ENCODE measurements at regions not wholly inside any gene's neighbourhood (a gene's known extent, or its start where the extent isn't known, plus 50 kb on each side); places are given as distances from the start of the nearest gene placed in this dataset.
"Not testable (repeated sequence)": the region's sequence is repeated elsewhere in the genome, so short reads cannot be mapped to it uniquely, and the experiment has no call there.

- Histone ChIP-seq H3K36me3 (ENCODE audit: control insufficient read depth in 4 of 4, insufficient read depth in 3 of 4, low read depth in 1 of 4, low read length in 3 of 4) (no peaks in the 10 kb centered on the region), H3K4me1 (ENCODE audit: control insufficient read depth in 4 of 4, insufficient read depth in 4 of 4, low read length in 3 of 4) (peaks cover 0 to 3% (median 1%) of the 10 kb centered on the region in 4 donors), H3K9ac (ENCODE audit: low read depth in 1 of 2, low read length in 2 of 2) (no peak overlapping the region), H3K27ac (ENCODE audit: low read depth in 1 of 2, low read length in 2 of 2) (no peak overlapping the region), H3K27me3 (ENCODE audit: control insufficient read depth in 4 of 4, insufficient read depth in 4 of 4, low read length in 3 of 4) (no peaks in the 10 kb centered on the region), H3K9me3 (ENCODE audit: control insufficient read depth in 4 of 4, low read length in 3 of 4) (no peaks in the 10 kb centered on the region), H3K4me3 (ENCODE audit: low read depth in 1 of 3, low read length in 3 of 3) (no peak overlapping the region)
- no peak for TF ChIP-seq RAD21 (IDR thresholded peaks at IDR 0.05)
- TF ChIP-seq, protein P1, sequence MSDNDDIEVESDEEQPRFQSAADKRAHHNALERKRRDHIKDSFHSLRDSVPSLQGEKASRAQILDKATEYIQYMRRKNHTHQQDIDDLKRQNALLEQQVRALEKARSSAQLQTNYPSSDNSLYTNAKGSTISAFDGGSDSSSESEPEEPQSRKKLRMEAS (IDR thresholded peaks at IDR 0.05), result no peak
- TF ChIP-seq CTCF (IDR thresholded peaks at IDR 0.05; ENCODE audit: low read depth, low read length, missing input control), result no peak
- TF ChIP-seq RXRA (IDR thresholded peaks at IDR 0.05), result no peak
- TF ChIP-seq SP1 (IDR thresholded peaks at IDR 0.05), result no peak
- no peak for TF ChIP-seq JUND (IDR thresholded peaks at IDR 0.05)
- TF ChIP-seq FOXA2 (IDR thresholded peaks at IDR 0.05), result no peak
- TF ChIP-seq NR2F2 (IDR thresholded peaks at IDR 0.05), result no peak
- no peak for TF ChIP-seq REST (IDR thresholded peaks at IDR 0.05)
- TF ChIP-seq YY1 (IDR thresholded peaks at IDR 0.05), result no peak
- no peak for TF ChIP-seq FOXA1 (IDR thresholded peaks at IDR 0.05)
- no peak for TF ChIP-seq EGR1 (IDR thresholded peaks at IDR 0.05; ENCODE audit: low read depth in 2 of 2)
- WGBS, result 87% methylated on average over 7 of the region's 7 CpGs
- DNase-seq (ENCODE audit: low spot score), result no peak
Observed at GRCh38 chr7:29749701-29750321, 56.5 kb upstream of the WIPF3 start.

DNA sequence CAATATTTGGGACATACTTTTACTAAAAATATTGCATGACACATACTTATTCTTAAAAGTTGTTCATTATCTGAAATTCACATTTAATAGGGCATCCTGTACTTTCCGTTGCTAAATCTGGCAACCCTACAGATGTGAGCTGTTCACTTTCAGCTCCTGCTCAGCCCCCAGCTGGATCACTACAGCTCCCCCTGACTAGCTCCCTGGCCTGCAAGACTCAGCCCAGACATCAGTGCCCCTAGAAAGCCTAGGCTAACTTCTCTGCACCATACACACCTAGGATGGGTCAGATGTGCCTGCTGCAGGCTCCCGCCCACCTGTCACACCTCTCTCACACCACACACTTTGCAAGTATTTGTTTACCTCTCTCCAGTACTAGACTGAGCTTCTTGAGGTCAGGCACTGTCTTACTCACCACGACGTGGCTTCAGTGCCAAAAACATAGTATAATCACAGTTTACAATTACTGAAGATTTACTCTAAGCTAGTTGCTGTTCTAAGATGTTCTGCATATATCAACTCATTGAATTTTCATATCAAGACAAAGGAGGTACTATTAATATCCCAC lies 55.9 kb upstream of the WIPF3 start:
- not testable (repeated sequence) for H3K9me3 ChIP-seq (ENCODE audit: control insufficient read depth in 4 of 4, low read length in 3 of 4); DNase-seq (ENCODE audit: low spot score); H3K9ac ChIP-seq (ENCODE audit: low read depth in 1 of 2, low read length in 2 of 2); H3K27ac ChIP-seq (ENCODE audit: low read depth in 1 of 2, low read length in 2 of 2); H3K4me3 ChIP-seq (ENCODE audit: low read depth in 1 of 3, low read length in 3 of 3); H3K27me3 ChIP-seq (ENCODE audit: control insufficient read depth in 4 of 4, insufficient read depth in 4 of 4, low read length in 3 of 4); H3K4me1 ChIP-seq (ENCODE audit: control insufficient read depth in 4 of 4, insufficient read depth in 4 of 4, low read length in 3 of 4); H3K36me3 ChIP-seq (ENCODE audit: control insufficient read depth in 4 of 4, insufficient read depth in 3 of 4, low read depth in 1 of 4, low read length in 3 of 4)
- 73% methylated on average over 4 of the region's 4 CpGs for WGBS

DNA sequence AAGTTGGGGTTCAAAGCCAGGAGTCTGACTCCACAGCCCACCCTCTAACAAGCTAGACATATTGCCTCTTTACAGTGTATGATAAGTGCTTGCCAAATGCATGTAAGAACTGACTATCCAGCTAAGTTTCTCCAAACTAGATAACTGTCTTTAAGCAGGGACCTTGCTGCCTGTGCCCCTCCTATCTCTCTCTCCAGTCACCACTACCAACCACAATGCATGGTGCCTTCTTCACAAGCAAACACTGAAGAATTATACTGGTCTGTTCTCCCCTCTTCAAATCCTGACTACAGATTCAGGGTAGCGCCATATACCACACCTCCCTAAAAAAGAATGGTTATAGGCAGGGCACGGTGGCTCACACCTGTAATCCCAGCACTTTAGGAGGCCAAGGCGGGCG lies 55.3 kb upstream of the WIPF3 start:
- H3K36me3 ChIP-seq (ENCODE audit: control insufficient read depth in 4 of 4, insufficient read depth in 3 of 4, low read depth in 1 of 4, low read length in 3 of 4); H3K9ac ChIP-seq (ENCODE audit: low read depth in 1 of 2, low read length in 2 of 2); H3K27ac ChIP-seq (ENCODE audit: low read depth in 1 of 2, low read length in 2 of 2); DNase-seq (ENCODE audit: low spot score); H3K4me3 ChIP-seq (ENCODE audit: low read depth in 1 of 3, low read length in 3 of 3); H3K9me3 ChIP-seq (ENCODE audit: control insufficient read depth in 4 of 4, low read length in 3 of 4); H3K27me3 ChIP-seq (ENCODE audit: control insufficient read depth in 4 of 4, insufficient read depth in 4 of 4, low read length in 3 of 4); H3K4me1 ChIP-seq (ENCODE audit: control insufficient read depth in 4 of 4, insufficient read depth in 4 of 4, low read length in 3 of 4): not testable (repeated sequence)
- 96% methylated on average over 4 of the region's 4 CpGs for WGBS
